ENCODE measurements at regions not wholly inside any gene's neighbourhood (a gene's known extent, or its start where the extent isn't known, plus 50 kb on each side); places are given as distances from the start of the nearest gene placed in this dataset.

DNA sequence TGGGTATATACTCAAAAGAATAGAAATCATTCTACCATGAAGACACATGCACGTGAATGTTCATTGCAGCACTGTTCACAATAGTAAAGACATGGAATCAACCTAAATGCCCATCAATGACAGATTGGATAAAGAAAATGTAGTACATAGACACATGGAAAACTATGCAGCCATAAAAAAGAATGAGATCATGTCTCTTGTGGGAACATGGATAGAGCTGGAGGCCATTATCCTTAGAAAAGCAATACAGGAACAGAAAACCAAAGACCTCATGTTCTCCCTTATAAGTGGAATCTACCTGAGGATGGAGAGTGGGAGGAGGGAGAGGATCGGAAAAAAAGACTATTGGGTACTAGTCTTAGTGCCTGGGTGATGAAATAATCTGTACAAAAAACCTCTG lies 143.9 kb downstream of the RHOU start:
- no peak for DNase-seq (ENCODE audit: extremely low spot score, unreplicated experiment)

DNA sequence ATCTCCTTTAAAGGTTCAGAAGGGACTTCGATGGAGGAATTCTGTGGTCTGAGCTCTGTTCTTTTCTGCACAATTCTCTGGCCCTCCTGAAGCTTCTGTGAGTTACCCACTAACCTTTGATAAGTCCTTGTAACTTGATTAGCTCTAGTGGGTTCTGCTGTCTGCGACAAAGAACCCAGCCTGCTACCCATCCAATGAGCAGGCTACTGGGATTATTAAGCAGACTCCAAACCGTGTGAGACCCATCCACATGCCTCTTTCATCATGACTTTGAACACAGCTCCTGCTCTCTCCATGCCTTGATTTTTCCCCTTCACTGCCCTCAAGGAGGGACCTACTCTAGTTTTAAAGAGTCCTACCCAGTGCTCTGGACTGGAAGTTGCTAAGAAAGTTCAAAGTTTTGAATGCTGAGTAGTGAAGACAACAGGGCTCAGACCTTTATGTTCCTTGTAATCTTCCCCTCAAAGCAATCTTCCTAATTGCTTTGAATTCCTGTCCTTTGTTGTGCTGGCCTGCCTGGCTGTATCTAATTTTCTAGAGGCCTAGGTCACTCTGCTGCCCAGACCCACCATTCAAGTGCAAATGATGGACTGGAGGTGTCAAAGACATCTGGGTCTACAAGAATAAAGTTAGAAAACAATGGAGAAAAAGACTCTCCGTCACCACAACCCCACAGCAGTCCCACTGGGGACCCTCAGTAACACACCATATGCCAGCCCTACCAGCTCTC lies 146.9 kb downstream of the RHOU start:
- Mint-ChIP-seq H3K27me3 (no peaks in the 10 kb centered on the region), H3K27ac (peak overlapping the region; percentile 52), H3K36me3 (peaks cover 4% of the 10 kb centered on the region), H3K4me1 (ENCODE audit: unreplicated experiment) (peaks cover 21% of the 10 kb centered on the region), H3K4me3 (no peak overlapping the region), H3K9me3 (peaks cover 20% of the 10 kb centered on the region)
- DNase-seq (ENCODE audit: extremely low spot score, unreplicated experiment) = no peak
- TF ChIP-seq, protein P1, sequence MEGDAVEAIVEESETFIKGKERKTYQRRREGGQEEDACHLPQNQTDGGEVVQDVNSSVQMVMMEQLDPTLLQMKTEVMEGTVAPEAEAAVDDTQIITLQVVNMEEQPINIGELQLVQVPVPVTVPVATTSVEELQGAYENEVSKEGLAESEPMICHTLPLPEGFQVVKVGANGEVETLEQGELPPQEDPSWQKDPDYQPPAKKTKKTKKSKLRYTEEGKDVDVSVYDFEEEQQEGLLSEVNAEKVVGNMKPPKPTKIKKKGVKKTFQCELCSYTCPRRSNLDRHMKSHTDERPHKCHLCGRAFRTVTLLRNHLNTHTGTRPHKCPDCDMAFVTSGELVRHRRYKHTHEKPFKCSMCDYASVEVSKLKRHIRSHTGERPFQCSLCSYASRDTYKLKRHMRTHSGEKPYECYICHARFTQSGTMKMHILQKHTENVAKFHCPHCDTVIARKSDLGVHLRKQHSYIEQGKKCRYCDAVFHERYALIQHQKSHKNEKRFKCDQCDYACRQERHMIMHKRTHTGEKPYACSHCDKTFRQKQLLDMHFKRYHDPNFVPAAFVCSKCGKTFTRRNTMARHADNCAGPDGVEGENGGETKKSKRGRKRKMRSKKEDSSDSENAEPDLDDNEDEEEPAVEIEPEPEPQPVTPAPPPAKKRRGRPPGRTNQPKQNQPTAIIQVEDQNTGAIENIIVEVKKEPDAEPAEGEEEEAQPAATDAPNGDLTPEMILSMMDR (conservative IDR thresholded peaks at IDR 0.05) = no peak

More for the DNA sequence above, 143.9 kb downstream of the RHOU start:
- Mint-ChIP-seq H3K36me3 (no peaks in the 10 kb centered on the region), H3K4me1 (ENCODE audit: unreplicated experiment) (peaks cover 12% of the 10 kb centered on the region), H3K27ac (no peak overlapping the region), H3K27me3 (no peaks in the 10 kb centered on the region), H3K4me3 (no peak overlapping the region), H3K9me3 (peaks cover 18% of the 10 kb centered on the region)
- TF ChIP-seq, protein P1 (conservative IDR thresholded peaks at IDR 0.05) = no peak

- no peak for DNase-seq (ENCODE audit: extremely low spot score, unreplicated experiment)
- H3K9me3 Mint-ChIP-seq = peaks cover 20% of the 10 kb centered on the region
- peaks cover 28% of the 10 kb centered on the region for H3K4me1 Mint-ChIP-seq (ENCODE audit: unreplicated experiment)
- H3K4me3 Mint-ChIP-seq = no peak overlapping the region
- H3K27me3 Mint-ChIP-seq = no peaks in the 10 kb centered on the region
- peaks cover 4% of the 10 kb centered on the region for H3K36me3 Mint-ChIP-seq
- peak overlapping the region; percentile 52 for H3K27ac Mint-ChIP-seq
- TF ChIP-seq, protein P1 (conservative IDR thresholded peaks at IDR 0.05) = no peak
These were observed 147.6 kb downstream of the RHOU start for GRCh38 chr1:228882771-228883450.

DNA sequence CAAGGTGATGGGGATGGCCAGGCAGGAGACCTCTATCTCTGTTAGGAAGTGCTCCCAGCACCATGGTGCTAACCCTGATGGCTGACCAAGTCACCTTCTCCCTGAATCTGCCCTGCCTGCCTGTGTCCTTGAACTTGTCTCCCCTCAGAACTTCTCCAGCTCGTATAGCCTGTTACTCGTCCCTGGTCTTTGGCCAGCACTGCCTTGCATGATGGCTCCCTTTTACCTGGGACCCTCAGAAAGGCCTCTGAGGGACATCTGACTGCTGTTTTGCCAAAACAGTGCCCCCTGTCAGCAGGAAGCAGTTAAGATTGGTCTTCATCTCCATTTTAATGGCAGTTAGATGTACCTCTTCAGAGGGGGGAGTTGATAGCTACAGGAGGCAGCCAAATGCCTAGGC lies 148.3 kb downstream of the RHOU start:
- Mint-ChIP-seq H3K4me1 (ENCODE audit: unreplicated experiment) (peaks cover 31% of the 10 kb centered on the region), H3K9me3 (peaks cover 20% of the 10 kb centered on the region), H3K27me3 (no peaks in the 10 kb centered on the region), H3K36me3 (peaks cover 4% of the 10 kb centered on the region), H3K27ac (no peak overlapping the region), H3K4me3 (no peak overlapping the region)
- no peak for DNase-seq (ENCODE audit: extremely low spot score, unreplicated experiment)
- TF ChIP-seq, protein P1 (conservative IDR thresholded peaks at IDR 0.05) = no peak

- H3K4me1 Mint-ChIP-seq (ENCODE audit: unreplicated experiment) = peaks cover 31% of the 10 kb centered on the region
- TF ChIP-seq, protein P1 (conservative IDR thresholded peaks at IDR 0.05) = no peak
- DNase-seq (ENCODE audit: extremely low spot score, unreplicated experiment) = no peak
- H3K4me3 Mint-ChIP-seq = no peak overlapping the region
- H3K27ac Mint-ChIP-seq = no peak overlapping the region
- peaks cover 4% of the 10 kb centered on the region for H3K36me3 Mint-ChIP-seq
- H3K27me3 Mint-ChIP-seq = no peaks in the 10 kb centered on the region
- H3K9me3 Mint-ChIP-seq = peaks cover 20% of the 10 kb centered on the region
These were observed 148.9 kb downstream of the RHOU start for GRCh38 chr1:228884196-228884595.

Data from type B pancreatic cell (in vitro differentiated cells).